ENCODE measurements at regions not wholly inside any gene's neighbourhood (a gene's known extent, or its start where the extent isn't known, plus 50 kb on each side); places are given as distances from the start of the nearest gene placed in this dataset.

- TF ChIP-seq EZH2phosphoT487 (IDR thresholded peaks at IDR 0.05; ENCODE audit: borderline replicate concordance, low read length), result no peak
- TF ChIP-seq, protein P1, sequence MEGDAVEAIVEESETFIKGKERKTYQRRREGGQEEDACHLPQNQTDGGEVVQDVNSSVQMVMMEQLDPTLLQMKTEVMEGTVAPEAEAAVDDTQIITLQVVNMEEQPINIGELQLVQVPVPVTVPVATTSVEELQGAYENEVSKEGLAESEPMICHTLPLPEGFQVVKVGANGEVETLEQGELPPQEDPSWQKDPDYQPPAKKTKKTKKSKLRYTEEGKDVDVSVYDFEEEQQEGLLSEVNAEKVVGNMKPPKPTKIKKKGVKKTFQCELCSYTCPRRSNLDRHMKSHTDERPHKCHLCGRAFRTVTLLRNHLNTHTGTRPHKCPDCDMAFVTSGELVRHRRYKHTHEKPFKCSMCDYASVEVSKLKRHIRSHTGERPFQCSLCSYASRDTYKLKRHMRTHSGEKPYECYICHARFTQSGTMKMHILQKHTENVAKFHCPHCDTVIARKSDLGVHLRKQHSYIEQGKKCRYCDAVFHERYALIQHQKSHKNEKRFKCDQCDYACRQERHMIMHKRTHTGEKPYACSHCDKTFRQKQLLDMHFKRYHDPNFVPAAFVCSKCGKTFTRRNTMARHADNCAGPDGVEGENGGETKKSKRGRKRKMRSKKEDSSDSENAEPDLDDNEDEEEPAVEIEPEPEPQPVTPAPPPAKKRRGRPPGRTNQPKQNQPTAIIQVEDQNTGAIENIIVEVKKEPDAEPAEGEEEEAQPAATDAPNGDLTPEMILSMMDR (IDR thresholded peaks at IDR 0.05; ENCODE audit: low read depth, low read length, poor library complexity, severe bottlenecking), result no peak
Observed at GRCh38 chr5:66529704-66530103, 66.5 kb upstream of the MAST4 start.

Data from DOHH2 (cell line).